Renal cortex interstitium (tissue), 11 donors: ENCODE measurements at regions not wholly inside any gene's neighbourhood (a gene's known extent, or its start where the extent isn't known, plus 50 kb on each side); places are given as distances from the start of the nearest gene placed in this dataset.
"Not testable (repeated sequence)": the region's sequence is repeated elsewhere in the genome, so short reads cannot be mapped to it uniquely, and the experiment has no call there.

Source experiments
- DNase-seq, 11 donors: peaks; one replicate each; pipeline ENCODE4 v3.0.0-alpha.2; 2013; ENCODE audit warnings: low read depth in 9 of 11, low spot score in 4 of 11; ENCODE audit errors: extremely low read depth in 1 of 11

GRCh38 chr11:38796281-38796680 lies 2198.2 kb upstream of the RAG2 start:
- no peak for DNase-seq

- DNase-seq: no peak
Observed at GRCh38 chr11:38795027-38795426, 2197.0 kb upstream of the RAG2 start.

- peak in 10 of 11 donors; percentile 13 to 67 (median 50) for DNase-seq
Observed at GRCh38 chr11:38791346-38791961, 2193.4 kb upstream of the RAG2 start.

- no peak for DNase-seq
Observed at GRCh38 chr11:38788561-38788960, 2190.5 kb upstream of the RAG2 start.

- DNase-seq: no peak
Observed at GRCh38 chr11:38784164-38784563, 2186.1 kb upstream of the RAG2 start.

GRCh38 chr11:38766796-38767195 lies 2168.8 kb upstream of the RAG2 start:
- no peak for DNase-seq

GRCh38 chr11:38759394-38759793 lies 2161.4 kb upstream of the RAG2 start:
- no peak for DNase-seq

GRCh38 chr11:38756537-38756936 lies 2158.5 kb upstream of the RAG2 start:
- no peak for DNase-seq

GRCh38 chr11:38751421-38751820 lies 2153.4 kb upstream of the RAG2 start:
- DNase-seq: no peak

- not testable (repeated sequence) for DNase-seq
Observed at GRCh38 chr11:38746516-38746915, 2148.5 kb upstream of the RAG2 start.

GRCh38 chr11:38723361-38723760 lies 2125.3 kb upstream of the RAG2 start:
- DNase-seq: no peak

- no peak for DNase-seq
Observed at GRCh38 chr11:38721586-38722315, 2123.7 kb upstream of the RAG2 start.

GRCh38 chr11:38718659-38719058 lies 2120.6 kb upstream of the RAG2 start:
- no peak for DNase-seq

- no peak for DNase-seq
Observed at GRCh38 chr11:38718049-38718448, 2120.0 kb upstream of the RAG2 start.

- no peak for DNase-seq
Observed at GRCh38 chr11:38711110-38711509, 2113.1 kb upstream of the RAG2 start.

- no peak for DNase-seq
Observed at GRCh38 chr11:38710262-38710661, 2112.2 kb upstream of the RAG2 start.

GRCh38 chr11:38700111-38700510 lies 2102.1 kb upstream of the RAG2 start:
- DNase-seq: no peak

GRCh38 chr11:38693306-38693705 lies 2095.3 kb upstream of the RAG2 start:
- DNase-seq: no peak

GRCh38 chr11:38690211-38690610 lies 2092.2 kb upstream of the RAG2 start:
- not testable (repeated sequence) for DNase-seq

GRCh38 chr11:38687008-38687407 lies 2089.0 kb upstream of the RAG2 start:
- DNase-seq: no peak

GRCh38 chr11:38683484-38683883 lies 2085.4 kb upstream of the RAG2 start:
- no peak for DNase-seq
